Stimulated activated CD8-positive, alpha-beta memory T cell treated with anti-CD3 and anti-CD28 coated beads, Interleukin-4, amount 100 ng/mL, for 48 hours (primary cell): ENCODE measurements at regions not wholly inside any gene's neighbourhood (a gene's known extent, or its start where the extent isn't known, plus 50 kb on each side); places are given as distances from the start of the nearest gene placed in this dataset.
"Not testable (repeated sequence)": the region's sequence is repeated elsewhere in the genome, so short reads cannot be mapped to it uniquely, and the experiment has no call there.

Experiments
- DNase-seq: peaks from one replicate; pipeline ENCODE4 v3.0.0-alpha.2; 2020

GRCh38 chr7:155397758-155398714 lies 59.9 kb upstream of the EN2 start:
- not testable (repeated sequence) for DNase-seq

- DNase-seq, result peak; percentile 62
These were observed 59.0 kb upstream of the EN2 start for GRCh38 chr7:155398944-155399343.

GRCh38 chr7:155399577-155399976 lies 58.4 kb upstream of the EN2 start:
- DNase-seq, result no peak

GRCh38 chr7:155401231-155401630 lies 56.7 kb upstream of the EN2 start:
- DNase-seq, result no peak

- DNase-seq, result no peak
These were observed 56.0 kb upstream of the EN2 start for GRCh38 chr7:155401884-155402283.

GRCh38 chr7:155402941-155403340 lies 55.0 kb upstream of the EN2 start:
- DNase-seq, result no peak

GRCh38 chr7:155404976-155405375 lies 53.0 kb upstream of the EN2 start:
- no peak for DNase-seq

DNA sequence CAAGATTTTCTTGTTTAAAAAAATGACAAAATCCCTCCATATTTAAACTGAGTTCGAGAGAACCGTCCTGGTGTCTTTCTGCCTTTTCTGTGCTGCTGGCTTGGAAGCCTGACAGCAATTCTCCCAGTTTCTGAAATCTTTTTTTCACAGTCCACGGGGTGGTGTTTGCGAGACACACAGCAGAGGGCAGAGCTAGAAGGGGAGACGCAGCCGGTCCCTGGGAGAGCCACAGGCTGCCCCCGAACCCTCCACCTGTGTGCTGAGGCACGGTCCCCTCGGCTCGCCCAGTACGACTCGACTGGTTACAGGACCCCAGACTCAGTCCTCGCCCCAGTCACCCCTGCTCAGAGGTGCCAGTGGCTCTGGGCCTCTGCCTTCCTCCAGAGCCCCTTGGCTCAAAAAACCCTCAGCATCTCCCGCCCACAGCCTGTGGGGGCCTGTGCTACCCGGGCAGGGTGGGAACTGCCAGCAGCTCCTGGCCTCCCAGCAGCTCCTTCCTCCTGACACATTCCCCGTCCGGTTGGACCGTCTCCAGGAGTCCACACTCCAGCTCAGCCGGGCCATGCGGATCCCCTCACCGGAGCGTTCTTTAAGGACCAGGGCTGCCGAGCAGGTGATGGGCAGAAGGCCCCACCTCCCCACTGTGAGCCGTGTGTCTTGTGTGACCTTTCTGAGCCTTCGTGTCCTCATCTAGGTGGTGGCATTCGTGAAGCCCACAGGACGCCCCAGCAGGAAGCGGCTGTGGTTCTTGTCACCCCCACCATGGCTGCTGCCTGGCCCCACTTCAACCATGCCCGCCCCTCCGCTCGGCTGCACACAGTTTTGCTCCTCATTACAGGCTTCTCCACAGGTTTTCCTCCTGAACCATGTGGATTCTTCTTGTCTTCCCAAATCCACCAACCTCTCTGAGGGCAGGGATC lies 52.3 kb upstream of the EN2 start:
- DNase-seq, result peak; percentile 28

DNA sequence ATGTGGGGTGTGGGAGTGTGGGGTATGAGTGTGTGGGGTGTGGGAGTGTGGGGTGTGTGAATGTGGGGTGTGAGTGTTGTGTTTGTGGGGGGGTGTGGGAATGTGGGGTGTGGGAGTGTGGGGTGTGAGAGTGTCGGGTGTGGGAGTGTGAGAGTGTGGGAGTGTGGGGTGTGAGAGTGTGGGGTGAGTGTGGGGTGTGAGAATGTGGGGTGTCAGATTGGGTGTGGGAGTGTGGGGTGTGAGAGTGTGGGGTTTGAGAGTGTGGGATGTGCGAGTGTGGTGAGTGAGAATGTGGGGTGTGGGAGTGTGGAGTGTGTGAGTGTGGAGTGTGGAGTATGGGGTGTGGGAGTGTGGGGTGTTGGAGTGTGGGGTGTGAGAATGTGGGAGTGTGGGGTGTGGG lies 50.1 kb upstream of the EN2 start:
- no peak for DNase-seq
